ENCODE measurements at regions not wholly inside any gene's neighbourhood (a gene's known extent, or its start where the extent isn't known, plus 50 kb on each side); places are given as distances from the start of the nearest gene placed in this dataset.

DNA sequence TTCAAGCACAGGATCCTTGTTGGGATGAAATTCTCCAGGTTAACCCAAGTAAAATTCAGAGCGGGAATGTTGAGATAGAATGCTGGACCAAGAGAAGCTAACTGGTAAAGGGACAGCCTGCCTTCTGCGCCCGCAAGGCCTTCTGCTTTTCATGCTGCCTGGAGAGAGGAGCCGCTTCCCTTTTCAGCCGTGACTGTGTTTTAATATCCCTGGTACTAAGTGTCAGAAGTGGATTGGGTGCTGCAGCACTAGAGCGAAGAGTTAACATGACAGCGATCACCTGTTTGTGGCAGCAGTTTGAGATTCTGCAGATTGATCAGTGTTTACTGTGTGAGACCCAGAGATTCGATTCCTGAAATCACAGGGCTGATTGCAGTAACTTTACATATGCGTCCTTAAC lies 197.4 kb upstream of the ZNF536 start:
- no peaks in the 10 kb centered on the region for H3K79me2 ChIP-seq (ENCODE audit: insufficient read depth, low read depth)
- TF ChIP-seq, protein P1, sequence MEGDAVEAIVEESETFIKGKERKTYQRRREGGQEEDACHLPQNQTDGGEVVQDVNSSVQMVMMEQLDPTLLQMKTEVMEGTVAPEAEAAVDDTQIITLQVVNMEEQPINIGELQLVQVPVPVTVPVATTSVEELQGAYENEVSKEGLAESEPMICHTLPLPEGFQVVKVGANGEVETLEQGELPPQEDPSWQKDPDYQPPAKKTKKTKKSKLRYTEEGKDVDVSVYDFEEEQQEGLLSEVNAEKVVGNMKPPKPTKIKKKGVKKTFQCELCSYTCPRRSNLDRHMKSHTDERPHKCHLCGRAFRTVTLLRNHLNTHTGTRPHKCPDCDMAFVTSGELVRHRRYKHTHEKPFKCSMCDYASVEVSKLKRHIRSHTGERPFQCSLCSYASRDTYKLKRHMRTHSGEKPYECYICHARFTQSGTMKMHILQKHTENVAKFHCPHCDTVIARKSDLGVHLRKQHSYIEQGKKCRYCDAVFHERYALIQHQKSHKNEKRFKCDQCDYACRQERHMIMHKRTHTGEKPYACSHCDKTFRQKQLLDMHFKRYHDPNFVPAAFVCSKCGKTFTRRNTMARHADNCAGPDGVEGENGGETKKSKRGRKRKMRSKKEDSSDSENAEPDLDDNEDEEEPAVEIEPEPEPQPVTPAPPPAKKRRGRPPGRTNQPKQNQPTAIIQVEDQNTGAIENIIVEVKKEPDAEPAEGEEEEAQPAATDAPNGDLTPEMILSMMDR (conservative IDR thresholded peaks at IDR 0.05; ENCODE audit: low read depth, low read length) = no peak
- no peaks in the 10 kb centered on the region for H3K36me3 ChIP-seq (ENCODE audit: insufficient read depth)
- H3K4me3 ChIP-seq (IDR thresholded peaks at IDR 0.05; ENCODE audit: insufficient read depth, low read depth, low read length) = no peak overlapping the region
- no peak overlapping the region for H3K27ac ChIP-seq
- no peaks in the 10 kb centered on the region for H3K4me1 ChIP-seq (ENCODE audit: low read depth, poor library complexity, severe bottlenecking)
- H4K20me1 ChIP-seq (ENCODE audit: insufficient read depth) = no peaks in the 10 kb centered on the region
- no peak overlapping the region for H3K4me2 ChIP-seq
- H3K27me3 ChIP-seq (ENCODE audit: insufficient read depth, low read depth) = no peaks in the 10 kb centered on the region
- H2AFZ ChIP-seq (ENCODE audit: low read depth) = no peak overlapping the region
- no peak overlapping the region for H3K9ac ChIP-seq

DNA sequence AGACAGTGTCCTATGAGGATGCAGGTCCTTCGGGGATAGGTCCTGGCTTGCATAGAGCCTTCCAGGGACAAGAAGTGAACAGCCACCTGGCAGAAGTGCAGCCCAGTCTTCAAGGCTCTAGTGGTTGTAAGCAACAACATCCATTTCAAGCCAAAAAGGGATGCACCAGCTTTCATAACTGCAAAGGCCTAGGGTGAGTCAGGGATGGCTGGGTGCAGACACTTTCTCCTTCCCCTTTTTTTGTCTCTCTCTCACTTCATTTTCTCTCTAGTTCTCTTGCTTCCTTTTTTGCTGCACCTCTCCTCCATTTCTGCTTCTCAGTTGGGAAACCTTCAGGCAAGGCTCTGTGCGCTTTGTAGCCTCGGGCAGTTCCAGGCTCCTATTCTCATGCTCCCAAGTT lies 196.2 kb upstream of the ZNF536 start:
- H4K20me1 ChIP-seq (ENCODE audit: insufficient read depth) = no peaks in the 10 kb centered on the region
- no peak overlapping the region for H3K4me2 ChIP-seq
- H3K27me3 ChIP-seq (ENCODE audit: insufficient read depth, low read depth) = no peaks in the 10 kb centered on the region
- no peak overlapping the region for H2AFZ ChIP-seq (ENCODE audit: low read depth)
- H3K79me2 ChIP-seq (ENCODE audit: insufficient read depth, low read depth) = no peaks in the 10 kb centered on the region
- no peaks in the 10 kb centered on the region for H3K36me3 ChIP-seq (ENCODE audit: insufficient read depth)
- H3K4me1 ChIP-seq (ENCODE audit: low read depth, poor library complexity, severe bottlenecking) = no peaks in the 10 kb centered on the region
- H3K27ac ChIP-seq = no peak overlapping the region
- H3K4me3 ChIP-seq (IDR thresholded peaks at IDR 0.05; ENCODE audit: insufficient read depth, low read depth, low read length) = no peak overlapping the region
- H3K9ac ChIP-seq = no peak overlapping the region
- TF ChIP-seq, protein P1 (conservative IDR thresholded peaks at IDR 0.05; ENCODE audit: low read depth, low read length) = no peak

DNA sequence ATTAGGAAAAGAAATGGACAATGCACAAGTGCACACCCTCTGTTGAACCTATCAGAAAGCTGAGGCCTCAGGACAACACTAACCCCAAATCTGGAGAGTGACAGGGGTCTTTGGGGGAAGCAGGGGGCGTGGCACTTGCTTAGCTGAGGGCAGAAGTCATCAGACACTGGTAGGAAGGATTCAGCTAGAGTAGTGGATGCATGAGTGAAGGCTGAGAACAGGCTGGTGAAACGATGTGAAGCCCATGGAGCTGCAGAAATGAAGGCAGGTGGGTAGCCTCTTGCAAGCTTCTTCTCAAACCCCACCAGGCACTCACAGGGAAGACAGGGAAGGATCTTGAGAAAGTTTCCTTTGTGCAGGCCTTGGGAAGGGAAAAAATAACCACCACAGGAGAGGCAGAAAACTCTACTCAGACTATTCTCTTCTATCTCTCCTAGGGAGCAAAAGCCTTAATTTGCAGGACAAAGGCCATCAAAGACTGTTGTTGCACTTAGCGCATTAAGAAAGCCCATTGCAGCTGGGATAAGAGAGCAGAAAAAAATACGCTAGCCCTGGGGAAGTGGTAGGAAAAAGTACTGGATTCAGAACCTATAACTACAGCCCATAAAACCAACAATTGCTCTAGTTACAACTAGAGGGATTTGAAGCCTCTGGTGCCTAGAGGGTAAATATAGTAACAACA lies 193.3 kb upstream of the ZNF536 start:
- TF ChIP-seq, protein P1 (conservative IDR thresholded peaks at IDR 0.05; ENCODE audit: low read depth, low read length) = no peak
- no peak overlapping the region for H3K27ac ChIP-seq
- no peaks in the 10 kb centered on the region for H3K27me3 ChIP-seq (ENCODE audit: insufficient read depth, low read depth)
- H2AFZ ChIP-seq (ENCODE audit: low read depth) = no peak overlapping the region
- H3K4me2 ChIP-seq = no peak overlapping the region
- H3K79me2 ChIP-seq (ENCODE audit: insufficient read depth, low read depth) = no peaks in the 10 kb centered on the region
- no peak overlapping the region for H3K4me3 ChIP-seq (IDR thresholded peaks at IDR 0.05; ENCODE audit: insufficient read depth, low read depth, low read length)
- H4K20me1 ChIP-seq (ENCODE audit: insufficient read depth) = no peaks in the 10 kb centered on the region
- H3K9ac ChIP-seq = no peak overlapping the region
- no peaks in the 10 kb centered on the region for H3K36me3 ChIP-seq (ENCODE audit: insufficient read depth)
- no peaks in the 10 kb centered on the region for H3K4me1 ChIP-seq (ENCODE audit: low read depth, poor library complexity, severe bottlenecking)

DNA sequence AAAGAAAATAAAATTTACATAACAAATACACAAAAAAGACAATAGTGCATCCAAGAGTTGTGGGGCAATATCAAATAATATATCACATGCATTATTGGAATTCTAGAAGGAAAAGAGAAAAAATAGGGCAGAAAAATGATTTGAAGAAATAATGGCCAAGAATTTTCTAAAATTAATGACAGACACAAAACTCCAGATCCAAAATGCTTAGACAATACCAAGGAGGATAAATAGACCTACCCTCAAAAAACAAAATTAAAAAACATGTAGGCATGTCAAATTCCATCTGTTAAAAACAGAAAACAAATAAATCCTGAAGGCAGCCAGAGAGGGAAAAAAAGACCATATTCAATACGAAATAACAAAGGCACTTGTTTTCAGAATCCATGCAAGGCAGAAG lies 191.5 kb upstream of the ZNF536 start:
- TF ChIP-seq, protein P1 (conservative IDR thresholded peaks at IDR 0.05; ENCODE audit: low read depth, low read length) = no peak
- H3K36me3 ChIP-seq (ENCODE audit: insufficient read depth) = no peaks in the 10 kb centered on the region
- H3K27me3 ChIP-seq (ENCODE audit: insufficient read depth, low read depth) = no peaks in the 10 kb centered on the region
- no peaks in the 10 kb centered on the region for H4K20me1 ChIP-seq (ENCODE audit: insufficient read depth)
- no peaks in the 10 kb centered on the region for H3K4me1 ChIP-seq (ENCODE audit: low read depth, poor library complexity, severe bottlenecking)
- no peak overlapping the region for H3K4me3 ChIP-seq (IDR thresholded peaks at IDR 0.05; ENCODE audit: insufficient read depth, low read depth, low read length)
- no peak overlapping the region for H3K4me2 ChIP-seq
- H3K27ac ChIP-seq = no peak overlapping the region
- no peak overlapping the region for H3K9ac ChIP-seq
- H2AFZ ChIP-seq (ENCODE audit: low read depth) = no peak overlapping the region
- no peaks in the 10 kb centered on the region for H3K79me2 ChIP-seq (ENCODE audit: insufficient read depth, low read depth)
